ENCODE measurements at regions not wholly inside any gene's neighbourhood (a gene's known extent, or its start where the extent isn't known, plus 50 kb on each side); places are given as distances from the start of the nearest gene placed in this dataset.

DNA sequence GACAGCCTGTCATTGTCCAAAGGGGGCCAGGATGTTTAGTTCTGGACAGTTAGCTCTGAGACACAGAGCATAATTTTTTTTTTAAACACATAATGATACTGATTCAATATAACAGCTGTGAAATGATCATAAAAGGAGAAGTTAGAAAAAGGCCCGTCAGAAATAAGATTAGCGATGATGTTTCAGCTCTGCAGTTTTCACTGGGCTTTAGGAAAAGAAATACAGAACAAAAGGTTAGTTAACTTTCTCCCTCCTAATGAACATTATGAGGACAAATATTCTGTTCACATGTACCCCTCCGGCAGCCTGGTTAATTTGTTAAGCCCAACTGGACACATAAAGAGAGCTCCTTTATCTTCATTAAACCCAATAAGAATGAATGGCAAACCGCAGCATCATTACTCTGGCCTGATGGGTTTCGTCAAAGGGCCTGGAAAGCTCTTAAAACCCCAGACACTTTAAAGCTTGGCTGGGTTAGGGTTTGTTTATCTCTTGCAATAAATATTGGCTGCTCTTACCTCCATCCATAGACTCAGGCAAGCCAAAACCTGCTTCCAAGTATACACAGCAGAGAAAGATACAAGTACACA is 394.6 kb downstream of the KIF16B start:
- H4K20me1 ChIP-seq (ENCODE audit: control insufficient read depth, extremely low read depth, insufficient read depth, low read length): no peaks in the 10 kb centered on the region
- no peak overlapping the region for H3K27ac ChIP-seq (ENCODE audit: insufficient read depth, low read length)
- no peaks in the 10 kb centered on the region for H3K36me3 ChIP-seq (ENCODE audit: control insufficient read depth, insufficient read depth, low read length)
- no peaks in the 10 kb centered on the region for H3K4me1 ChIP-seq (ENCODE audit: control insufficient read depth, extremely low read depth, insufficient read depth, low read length)
- no peak overlapping the region for H3K4me3 ChIP-seq (replicated peaks in 1 of 4; ENCODE audit: control extremely low read depth in 1 of 4, insufficient read depth in 1 of 4, low read depth in 3 of 4, low read length in 4 of 4)
- no peak for DNase-seq (ENCODE audit: low read depth in 2 of 2)
- no peak overlapping the region for H2AFZ ChIP-seq (ENCODE audit: low read length)
- no peak overlapping the region for H3K9ac ChIP-seq (ENCODE audit: insufficient read depth, low read length)
- H3K27me3 ChIP-seq (ENCODE audit: control insufficient read depth, insufficient read depth, low read length): no peaks in the 10 kb centered on the region
- no peak for TF ChIP-seq EZH2 (IDR thresholded peaks at IDR 0.05; ENCODE audit: low read length, missing control alignments)
- no peak for TF ChIP-seq CTCF (conservative IDR thresholded peaks at IDR 0.05 in 1 of 2, IDR thresholded peaks at IDR 0.05 in 1 of 2; ENCODE audit: low read depth in 1 of 2, low read length in 2 of 2)
- H3K4me2 ChIP-seq (ENCODE audit: extremely low read depth, insufficient read depth, low read length): no peak overlapping the region
- no peaks in the 10 kb centered on the region for H3K9me3 ChIP-seq (ENCODE audit: control insufficient read depth, insufficient read depth, low read depth, low read length)
- no peaks in the 10 kb centered on the region for H3K79me2 ChIP-seq (ENCODE audit: control insufficient read depth, insufficient read depth, low read length)

DNA sequence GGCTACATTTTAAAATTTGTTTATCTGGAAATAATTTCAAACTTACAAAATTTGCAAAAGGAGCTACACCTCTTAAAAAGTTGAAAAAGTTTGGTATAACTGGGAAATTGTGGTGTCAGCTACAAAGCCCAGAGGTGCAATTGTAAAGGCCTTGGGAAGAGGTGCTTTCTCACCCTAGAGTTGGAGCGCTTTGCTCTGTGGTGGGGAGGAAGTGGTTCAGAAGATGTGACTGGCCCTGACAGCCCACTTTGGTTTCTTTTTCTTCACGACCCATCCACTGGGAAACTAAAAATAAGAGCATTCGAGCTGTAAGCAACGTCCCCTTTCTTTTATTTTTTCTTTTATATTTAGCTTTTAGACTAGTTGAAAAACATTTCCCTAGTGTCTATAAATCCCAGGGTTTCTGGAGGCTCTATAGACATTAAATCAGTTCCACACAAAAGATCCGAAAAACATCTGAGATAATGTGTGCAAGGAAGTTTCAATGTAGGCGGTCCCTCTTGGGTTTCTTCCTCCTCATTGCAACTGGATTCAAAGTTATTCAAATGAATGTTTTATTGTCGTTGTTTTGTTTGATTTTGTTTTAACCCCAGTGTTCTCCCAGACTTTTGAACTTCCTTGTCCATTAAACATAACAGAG is 397.8 kb downstream of the KIF16B start:
- Histone ChIP-seq H2AFZ (ENCODE audit: low read length) (no peak overlapping the region), H3K4me2 (ENCODE audit: extremely low read depth, insufficient read depth, low read length) (no peak overlapping the region), H3K79me2 (ENCODE audit: control insufficient read depth, insufficient read depth, low read length) (no peaks in the 10 kb centered on the region), H3K27ac (ENCODE audit: insufficient read depth, low read length) (no peak overlapping the region), H3K4me1 (ENCODE audit: control insufficient read depth, extremely low read depth, insufficient read depth, low read length) (no peaks in the 10 kb centered on the region), H3K9me3 (ENCODE audit: control insufficient read depth, insufficient read depth, low read depth, low read length) (no peaks in the 10 kb centered on the region), H3K36me3 (ENCODE audit: control insufficient read depth, insufficient read depth, low read length) (no peaks in the 10 kb centered on the region), H3K4me3 (replicated peaks in 1 of 4; ENCODE audit: control extremely low read depth in 1 of 4, insufficient read depth in 1 of 4, low read depth in 3 of 4, low read length in 4 of 4) (no peak overlapping the region), H3K27me3 (ENCODE audit: control insufficient read depth, insufficient read depth, low read length) (no peaks in the 10 kb centered on the region), H4K20me1 (ENCODE audit: control insufficient read depth, extremely low read depth, insufficient read depth, low read length) (no peaks in the 10 kb centered on the region), H3K9ac (ENCODE audit: insufficient read depth, low read length) (no peak overlapping the region)
- no peak for TF ChIP-seq CTCF (conservative IDR thresholded peaks at IDR 0.05 in 1 of 2, IDR thresholded peaks at IDR 0.05 in 1 of 2; ENCODE audit: low read depth in 1 of 2, low read length in 2 of 2)
- TF ChIP-seq EZH2 (IDR thresholded peaks at IDR 0.05; ENCODE audit: low read length, missing control alignments): no peak
- DNase-seq (ENCODE audit: low read depth in 2 of 2): no peak

DNA sequence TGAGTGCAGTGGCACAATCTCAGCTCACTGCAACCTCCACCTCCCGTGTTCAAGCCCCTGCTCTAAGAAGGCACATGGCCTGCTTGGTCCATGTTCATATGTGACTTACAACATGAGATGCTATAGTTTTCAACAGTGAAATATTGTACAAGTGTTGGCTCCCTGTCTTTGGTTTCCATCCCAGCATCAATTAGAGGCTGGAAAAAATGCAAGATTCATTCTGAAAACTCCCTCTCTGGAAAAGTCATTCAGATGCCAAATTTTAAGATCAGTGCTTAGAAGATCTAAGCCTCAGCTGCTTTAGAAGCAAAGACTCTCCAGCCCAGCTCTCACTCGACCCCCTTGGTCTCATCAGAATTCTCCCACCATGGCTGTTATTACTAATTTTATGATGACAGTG is 398.9 kb downstream of the KIF16B start:
- Histone ChIP-seq H4K20me1 (ENCODE audit: control insufficient read depth, extremely low read depth, insufficient read depth, low read length) (no peaks in the 10 kb centered on the region), H3K9me3 (ENCODE audit: control insufficient read depth, insufficient read depth, low read depth, low read length) (no peaks in the 10 kb centered on the region), H3K27me3 (ENCODE audit: control insufficient read depth, insufficient read depth, low read length) (no peaks in the 10 kb centered on the region), H3K36me3 (ENCODE audit: control insufficient read depth, insufficient read depth, low read length) (no peaks in the 10 kb centered on the region), H3K9ac (ENCODE audit: insufficient read depth, low read length) (no peak overlapping the region), H3K79me2 (ENCODE audit: control insufficient read depth, insufficient read depth, low read length) (no peaks in the 10 kb centered on the region), H2AFZ (ENCODE audit: low read length) (no peak overlapping the region), H3K27ac (ENCODE audit: insufficient read depth, low read length) (no peak overlapping the region), H3K4me1 (ENCODE audit: control insufficient read depth, extremely low read depth, insufficient read depth, low read length) (no peaks in the 10 kb centered on the region), H3K4me3 (replicated peaks in 1 of 4; ENCODE audit: control extremely low read depth in 1 of 4, insufficient read depth in 1 of 4, low read depth in 3 of 4, low read length in 4 of 4) (no peak overlapping the region), H3K4me2 (ENCODE audit: extremely low read depth, insufficient read depth, low read length) (no peak overlapping the region)
- TF ChIP-seq EZH2 (IDR thresholded peaks at IDR 0.05; ENCODE audit: low read length, missing control alignments): no peak
- TF ChIP-seq CTCF (conservative IDR thresholded peaks at IDR 0.05 in 1 of 2, IDR thresholded peaks at IDR 0.05 in 1 of 2; ENCODE audit: low read depth in 1 of 2, low read length in 2 of 2): no peak
- DNase-seq (ENCODE audit: low read depth in 2 of 2): no peak

Measured in fibroblast of lung (primary cell).